GM12878 (cell line): ENCODE measurements at regions not wholly inside any gene's neighbourhood (a gene's known extent, or its start where the extent isn't known, plus 50 kb on each side); places are given as distances from the start of the nearest gene placed in this dataset.

ENCODE experiments used
- ATAC-seq: fragments of 200-7000 bp; cut with Tn5 transposase; 3 replicates; pipeline ENCODE4 v1.9.1; 2020; ENCODE audit warnings: mild to moderate bottlenecking, moderate library complexity
- BruUV-seq: library from RNA; stranded (reverse); fragments of 400-500 nt; replicated peaks from 2 replicates; lab custom pipeline; 2021; lab: Mats Ljungman, UMichigan
- CTCF ChIA-PET: fragments of 300-600 bp; sonication (Branson Sonifier 250); formaldehyde crosslinking; extraction: SDS; loops from one replicate; lab custom pipeline; 2021; ENCODE audit warnings: inconsistent platforms; lab: Yijun Ruan, JAX
- POLR2A ChIA-PET: fragments of 350-600 bp; formaldehyde crosslinking; extraction: SDS; loops from one replicate; lab custom pipeline; 2021; ENCODE audit warnings: inconsistent platforms; lab: Charles Lee
- RAD21 ChIA-PET: fragments of 300-600 bp; sonication (Branson Sonifier 250); formaldehyde crosslinking; loops from one replicate; lab custom pipeline; 2023; ENCODE audit warnings: antibody characterized with exemption; ENCODE audit not compliant: unreplicated experiment; lab: Charles Lee
- SMC1A ChIA-PET: fragments of 300-600 bp; sonication (Branson Sonifier 250); formaldehyde crosslinking; loops from one replicate; lab custom pipeline; 2023; ENCODE audit not compliant: unreplicated experiment, uncharacterized antibody; lab: Charles Lee
- DNase-seq: peaks from one replicate; pipeline ENCODE4 v3.0.0-alpha.2; 2011; ENCODE audit warnings: low read depth, low spot score
- FAIRE-seq: peaks from 3 replicates; lab custom pipeline; 2011; peaks lifted over from hg19 to GRCh38; lab: Jason Lieb, UNC
- H2AFZ ChIP-seq: 2 replicates; pipeline ENCODE4 v1.6.0; 2011; ENCODE audit warnings: low read depth, low read length, control low read depth; ENCODE audit not compliant: control insufficient read depth
- H3K27ac ChIP-seq: 2 replicates; pipeline ENCODE4 v1.5.1; 2011; ENCODE audit warnings: control low read depth; ENCODE audit not compliant: control insufficient read depth, insufficient read depth
- H3K27me3 ChIP-seq, 2 experiments: replicated peaks in 1 of 2; 2 replicates each; pipeline versions ENCODE4 v1.6.0 to v1.6.1; 2011; ENCODE audit warnings: low read length in 1 of 2; ENCODE audit not compliant: control insufficient read depth in 2 of 2, insufficient read depth in 2 of 2
- H3K36me3 ChIP-seq, 2 experiments: 2 replicates each; pipeline ENCODE4 v1.5.1; 2011; ENCODE audit warnings: low read length in 1 of 2; ENCODE audit not compliant: control insufficient read depth in 2 of 2, insufficient read depth in 2 of 2
- H3K4me1 ChIP-seq: 2 replicates; pipeline ENCODE4 v1.6.1; 2011; ENCODE audit warnings: mild to moderate bottlenecking, low read length, moderate library complexity, mixed read lengths; ENCODE audit not compliant: control insufficient read depth, insufficient read depth
- H3K4me2 ChIP-seq: 2 replicates; pipeline ENCODE4 v1.6.0; 2011; ENCODE audit warnings: control low read depth; ENCODE audit not compliant: control insufficient read depth, insufficient read depth
- H3K4me3 ChIP-seq: fragments of 200-600 bp; sonication (generic); 2 replicates; pipeline ENCODE4 v1.5.1; 2016
- H3K79me2 ChIP-seq: 2 replicates; pipeline ENCODE4 v1.6.0; 2011; ENCODE audit warnings: low read length; ENCODE audit not compliant: control insufficient read depth, insufficient read depth
- H3K9ac ChIP-seq: 2 replicates; pipeline ENCODE4 v1.8.0; 2011; ENCODE audit warnings: low read length, control low read depth, mixed read lengths; ENCODE audit not compliant: control insufficient read depth, insufficient read depth
- H3K9me3 ChIP-seq: replicated peaks from 3 replicates; pipeline ENCODE4 v1.5.1; 2011; ENCODE audit warnings: mild to moderate bottlenecking, low read length; ENCODE audit not compliant: control insufficient read depth, insufficient read depth
- H4K20me1 ChIP-seq: 2 replicates; pipeline ENCODE4 v1.6.0; 2011; ENCODE audit not compliant: control insufficient read depth, insufficient read depth
- BACH1 ChIP-seq: fragments of 450-650 bp; IDR thresholded peaks from 2 replicates; pipeline ENCODE4 v1.6.1; 2017; ENCODE audit warnings: mild to moderate bottlenecking, borderline replicate concordance
- CEBPZ ChIP-seq: fragments of 150-350 bp; IDR thresholded peaks from 2 replicates; pipeline ENCODE4 v1.6.1; 2016; ENCODE audit warnings: low read depth, low read length
- CREM ChIP-seq: IDR thresholded peaks from 2 replicates; pipeline ENCODE4 v1.6.1; 2014; ENCODE audit warnings: antibody characterized with exemption, low read depth
- FOXM1 ChIP-seq: IDR thresholded peaks from 2 replicates; pipeline ENCODE4 v1.6.1; 2012; ENCODE audit warnings: low read depth, mild to moderate bottlenecking, inconsistent platforms, low read length, moderate library complexity
- IKZF2 ChIP-seq, 2 experiments: fragments of 450-650 bp; IDR thresholded peaks; 2 replicates each; pipeline ENCODE4 v1.6.1; 2017; ENCODE audit warnings: mild to moderate bottlenecking in 2 of 2, moderate library complexity in 2 of 2
- MYC ChIP-seq: IDR thresholded peaks from 2 replicates; pipeline ENCODE4 v1.6.1; 2011; ENCODE audit warnings: mild to moderate bottlenecking, low read length, moderate library complexity, inconsistent platforms; ENCODE audit not compliant: insufficient read depth, insufficient replicate concordance, insufficient read length, severe bottlenecking
- NR2C2 ChIP-seq: IDR thresholded peaks from 2 replicates; pipeline ENCODE4 v1.6.1; 2011; ENCODE audit warnings: borderline replicate concordance, low read depth; ENCODE audit not compliant: control insufficient read depth, insufficient read length
- PAX8 ChIP-seq: fragments of 450-650 bp; IDR thresholded peaks from 2 replicates; pipeline ENCODE4 v1.6.1; 2017; ENCODE audit warnings: mild to moderate bottlenecking, moderate library complexity
- SUPT20H ChIP-seq: IDR thresholded peaks from 2 replicates; pipeline ENCODE4 v1.6.1; 2011; ENCODE audit warnings: low read depth, mild to moderate bottlenecking, low read length, moderate library complexity, borderline replicate concordance; ENCODE audit not compliant: control insufficient read depth
- TCF3 ChIP-seq: IDR thresholded peaks from 2 replicates; pipeline ENCODE4 v1.6.1; 2012; ENCODE audit warnings: low read depth, mild to moderate bottlenecking, low read length, borderline replicate concordance; ENCODE audit not compliant: insufficient read depth
- ZNF217 ChIP-seq: fragments of 450-650 bp; IDR thresholded peaks from 2 replicates; pipeline ENCODE4 v1.6.1; 2017; ENCODE audit warnings: antibody characterized with exemption, mild to moderate bottlenecking
- ZNF384 ChIP-seq: IDR thresholded peaks from 2 replicates; pipeline ENCODE4 v1.6.1; 2012; ENCODE audit warnings: low read depth, mild to moderate bottlenecking, low read length, improper control_type of control experiment, borderline replicate concordance
- WGBS: methylation state at CpG from one replicate; pipeline ENCODE4 v1.1.6; 2016; ENCODE audit warnings: low lambda C conversion rate; ENCODE audit not compliant: insufficient replicate concordance, insufficient coverage; ENCODE audit errors: missing lambda C conversion rate; 5-methylcytosine and 5-hydroxymethylcytosine counted together
- in situ Hi-C: fragments of 300-500 bp; cut with MboI; formaldehyde crosslinking; loops from 9 replicates; pipeline ENCODE4 v1.14.3; 2018; ENCODE audit warnings: mixed read lengths
- intact Hi-C: fragments of 100-400 bp; cut with micrococcal nuclease; formaldehyde crosslinking; loops from one replicate; pipeline ENCODE4 v1.14.2; 2022; ENCODE audit not compliant: unreplicated experiment
- TF ChIP-seq, protein P1 (sequence below): fragments of 450-650 bp; IDR thresholded peaks from 2 replicates; pipeline ENCODE4 v1.6.1; 2017; ENCODE audit warnings: mild to moderate bottlenecking, moderate library complexity

DNA sequence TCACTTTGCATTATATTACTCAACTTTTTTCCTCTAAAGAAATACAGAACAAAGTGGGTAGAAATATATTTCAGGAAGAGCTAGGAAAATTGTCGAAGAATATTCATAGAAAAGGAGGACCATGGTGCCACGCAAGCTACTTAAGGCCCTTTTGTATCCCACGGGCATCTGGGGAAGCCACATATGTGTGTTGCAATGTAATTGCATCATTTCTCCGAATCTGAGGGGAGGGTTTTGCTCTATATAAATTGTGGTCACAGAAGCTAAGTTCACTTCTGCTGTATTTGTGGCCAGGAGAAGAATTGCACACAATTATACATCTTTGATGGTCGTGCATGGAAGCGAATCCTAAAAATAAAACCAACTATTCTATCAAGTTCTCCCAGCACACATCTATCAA is 360.3 kb downstream of the IRS1 start:
- ChIA-PET SMC1A (no interaction called here), RAD21 (no interaction called here)
- Histone ChIP-seq H2AFZ (no peak overlapping the region), H4K20me1 (no peaks in the 10 kb centered on the region), H3K36me3 (no peaks in the 10 kb centered on the region), H3K9ac (no peak overlapping the region), H3K27ac (no peak overlapping the region)
- WGBS, result 39% methylated on average over 6 of the region's 6 CpGs
- ATAC-seq, result no peak
- intact Hi-C loops, result no loop called here
- no peak for TF ChIP-seq SUPT20H
- no peak for TF ChIP-seq FOXM1
- no peak for TF ChIP-seq TCF3
- TF ChIP-seq CEBPZ, result no peak
- TF ChIP-seq ZNF384, result no peak
- TF ChIP-seq, protein P1, sequence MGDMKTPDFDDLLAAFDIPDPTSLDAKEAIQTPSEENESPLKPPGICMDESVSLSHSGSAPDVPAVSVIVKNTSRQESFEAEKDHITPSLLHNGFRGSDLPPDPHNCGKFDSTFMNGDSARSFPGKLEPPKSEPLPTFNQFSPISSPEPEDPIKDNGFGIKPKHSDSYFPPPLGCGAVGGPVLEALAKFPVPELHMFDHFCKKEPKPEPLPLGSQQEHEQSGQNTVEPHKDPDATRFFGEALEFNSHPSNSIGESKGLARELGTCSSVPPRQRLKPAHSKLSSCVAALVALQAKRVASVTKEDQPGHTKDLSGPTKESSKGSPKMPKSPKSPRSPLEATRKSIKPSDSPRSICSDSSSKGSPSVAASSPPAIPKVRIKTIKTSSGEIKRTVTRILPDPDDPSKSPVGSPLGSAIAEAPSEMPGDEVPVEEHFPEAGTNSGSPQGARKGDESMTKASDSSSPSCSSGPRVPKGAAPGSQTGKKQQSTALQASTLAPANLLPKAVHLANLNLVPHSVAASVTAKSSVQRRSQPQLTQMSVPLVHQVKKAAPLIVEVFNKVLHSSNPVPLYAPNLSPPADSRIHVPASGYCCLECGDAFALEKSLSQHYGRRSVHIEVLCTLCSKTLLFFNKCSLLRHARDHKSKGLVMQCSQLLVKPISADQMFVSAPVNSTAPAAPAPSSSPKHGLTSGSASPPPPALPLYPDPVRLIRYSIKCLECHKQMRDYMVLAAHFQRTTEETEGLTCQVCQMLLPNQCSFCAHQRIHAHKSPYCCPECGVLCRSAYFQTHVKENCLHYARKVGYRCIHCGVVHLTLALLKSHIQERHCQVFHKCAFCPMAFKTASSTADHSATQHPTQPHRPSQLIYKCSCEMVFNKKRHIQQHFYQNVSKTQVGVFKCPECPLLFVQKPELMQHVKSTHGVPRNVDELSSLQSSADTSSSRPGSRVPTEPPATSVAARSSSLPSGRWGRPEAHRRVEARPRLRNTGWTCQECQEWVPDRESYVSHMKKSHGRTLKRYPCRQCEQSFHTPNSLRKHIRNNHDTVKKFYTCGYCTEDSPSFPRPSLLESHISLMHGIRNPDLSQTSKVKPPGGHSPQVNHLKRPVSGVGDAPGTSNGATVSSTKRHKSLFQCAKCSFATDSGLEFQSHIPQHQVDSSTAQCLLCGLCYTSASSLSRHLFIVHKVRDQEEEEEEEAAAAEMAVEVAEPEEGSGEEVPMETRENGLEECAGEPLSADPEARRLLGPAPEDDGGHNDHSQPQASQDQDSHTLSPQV, result no peak
- no peak for TF ChIP-seq IKZF2 (IDR thresholded peaks at IDR 0.05)
- TF ChIP-seq PAX8, result no peak
- TF ChIP-seq CREM, result no peak
- TF ChIP-seq NR2C2, result no peak
- TF ChIP-seq ZNF217, result no peak
- no peak for TF ChIP-seq BACH1
- TF ChIP-seq MYC, result no peak
- TF ChIP-seq, all 136 proteins: peak for 0
- in situ Hi-C loops, result no loop called here
- CTCF ChIA-PET, result no interaction called here
- POLR2A ChIA-PET, result no interaction called here
- H3K79me2 ChIP-seq, result no peaks in the 10 kb centered on the region
- FAIRE-seq (no peak), DNase-seq (no peak)
- no peaks in the 10 kb centered on the region for H3K4me1 ChIP-seq
- H3K9me3 ChIP-seq, result no peaks in the 10 kb centered on the region
- H3K4me2 ChIP-seq, result no peak overlapping the region
- H3K4me3 ChIP-seq, result no peak overlapping the region
- no peaks in the 10 kb centered on the region for H3K27me3 ChIP-seq
- no TSS peak for BruUV-seq
